ENCODE measurements at regions not wholly inside any gene's neighbourhood (a gene's known extent, or its start where the extent isn't known, plus 50 kb on each side); places are given as distances from the start of the nearest gene placed in this dataset.

DNA sequence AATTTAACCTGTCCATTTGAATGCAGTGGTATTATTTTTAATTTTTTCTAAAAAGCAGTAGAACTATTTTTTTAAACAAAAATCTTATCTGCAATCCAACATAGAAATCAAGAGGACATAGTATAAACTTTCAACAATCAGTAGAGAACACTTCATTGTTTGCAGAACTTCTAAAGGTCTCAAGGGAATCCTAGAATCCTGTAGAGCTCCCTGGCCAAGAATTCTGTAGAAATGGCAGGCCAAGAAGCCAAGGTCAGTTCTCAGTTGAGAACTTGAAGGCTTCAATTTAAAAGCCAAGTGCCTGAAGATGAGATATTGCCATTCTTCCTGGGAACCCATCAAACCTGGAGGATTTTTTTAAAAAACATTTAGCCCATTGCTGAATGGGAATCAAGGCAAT is 199.2 kb upstream of the KLF4 start:
- no peak overlapping the region for H2BK120ac ChIP-seq (ENCODE audit: low read depth, low read length, poor library complexity, severe bottlenecking)
- Mint-ChIP-seq H3K4me3 (no peak overlapping the region), H3K36me3 (ENCODE audit: insufficient read depth in 1 of 3, low read depth in 3 of 3) (peaks cover 0 to 4% (median 4%) of the 10 kb centered on the region in 3 experiments; a peak in 5 of 7 replicates), H3K4me1 (peaks cover under 1% of the 10 kb centered on the region in 2 experiments; a peak in 3 of 4 replicates), H3K27me3 (ENCODE audit: low read depth) (peaks cover 3% of the 10 kb centered on the region), H3K9me3 (peaks cover 4% of the 10 kb centered on the region in 2 experiments; a peak in 3 of 5 replicates), H3K27ac (no peak overlapping the region)
- H3K4me1 ChIP-seq (ENCODE audit: insufficient read depth, low read length): no peaks in the 10 kb centered on the region; the same call in 1 of the 2 replicates
- H3K79me2 ChIP-seq (ENCODE audit: insufficient read depth, low read length): no peaks in the 10 kb centered on the region
- H3T11ph ChIP-seq (ENCODE audit: low read length): no peak overlapping the region
- no peaks in the 10 kb centered on the region for H3K23me2 ChIP-seq (ENCODE audit: insufficient read length, low read depth, low read length, poor library complexity, severe bottlenecking)
- no peak overlapping the region for H2AK5ac ChIP-seq (ENCODE audit: insufficient read length, low read length)
- H3K9ac ChIP-seq (ENCODE audit: extremely low read depth, insufficient read length, low read length): no peak overlapping the region
- H4K20me1 ChIP-seq (ENCODE audit: control insufficient read depth, insufficient read depth, insufficient read length): no peaks in the 10 kb centered on the region
- no peak overlapping the region for H3K27ac ChIP-seq (ENCODE audit: insufficient read length, low read depth, low read length)
- H3K9me3 ChIP-seq (ENCODE audit: control insufficient read depth, low read depth, low read length): no peaks in the 10 kb centered on the region
- TF ChIP-seq, protein P1, sequence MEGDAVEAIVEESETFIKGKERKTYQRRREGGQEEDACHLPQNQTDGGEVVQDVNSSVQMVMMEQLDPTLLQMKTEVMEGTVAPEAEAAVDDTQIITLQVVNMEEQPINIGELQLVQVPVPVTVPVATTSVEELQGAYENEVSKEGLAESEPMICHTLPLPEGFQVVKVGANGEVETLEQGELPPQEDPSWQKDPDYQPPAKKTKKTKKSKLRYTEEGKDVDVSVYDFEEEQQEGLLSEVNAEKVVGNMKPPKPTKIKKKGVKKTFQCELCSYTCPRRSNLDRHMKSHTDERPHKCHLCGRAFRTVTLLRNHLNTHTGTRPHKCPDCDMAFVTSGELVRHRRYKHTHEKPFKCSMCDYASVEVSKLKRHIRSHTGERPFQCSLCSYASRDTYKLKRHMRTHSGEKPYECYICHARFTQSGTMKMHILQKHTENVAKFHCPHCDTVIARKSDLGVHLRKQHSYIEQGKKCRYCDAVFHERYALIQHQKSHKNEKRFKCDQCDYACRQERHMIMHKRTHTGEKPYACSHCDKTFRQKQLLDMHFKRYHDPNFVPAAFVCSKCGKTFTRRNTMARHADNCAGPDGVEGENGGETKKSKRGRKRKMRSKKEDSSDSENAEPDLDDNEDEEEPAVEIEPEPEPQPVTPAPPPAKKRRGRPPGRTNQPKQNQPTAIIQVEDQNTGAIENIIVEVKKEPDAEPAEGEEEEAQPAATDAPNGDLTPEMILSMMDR (conservative IDR thresholded peaks at IDR 0.05): no peak
- no peak overlapping the region for H3K14ac ChIP-seq (ENCODE audit: insufficient read depth, low read length)
- no peak overlapping the region for H3K4ac ChIP-seq (ENCODE audit: low read depth, low read length)
- H2BK12ac ChIP-seq (ENCODE audit: insufficient read length, low read depth, low read length): no peak overlapping the region
- no peak overlapping the region for H4K91ac ChIP-seq (ENCODE audit: insufficient read length, low read depth, low read length)
- H2BK20ac ChIP-seq (ENCODE audit: low read depth, low read length, poor library complexity, severe bottlenecking): no peak overlapping the region
- no peak overlapping the region for H3K18ac ChIP-seq (ENCODE audit: insufficient read length, low read depth, low read length)
- H3K56ac ChIP-seq (ENCODE audit: insufficient read length, low read depth, low read length): no peak overlapping the region
- no peaks in the 10 kb centered on the region for H3K27me3 ChIP-seq (ENCODE audit: insufficient read depth, low read length)
- no peak overlapping the region for H2AFZ ChIP-seq (ENCODE audit: low read length)
- H4K8ac ChIP-seq (replicated peaks; ENCODE audit: insufficient read length, low read depth, low read length): no peak overlapping the region
- H2BK5ac ChIP-seq (ENCODE audit: insufficient read length, low read length): no peak overlapping the region
- no peak overlapping the region for H4K5ac ChIP-seq (ENCODE audit: insufficient read length, low read depth, low read length)
- H3K23ac ChIP-seq (ENCODE audit: insufficient read length, low read depth, low read length): no peak overlapping the region
- H2BK15ac ChIP-seq (ENCODE audit: low read depth, low read length): no peak overlapping the region
- DNase-seq: no peak
- no peaks in the 10 kb centered on the region for H3K79me1 ChIP-seq (ENCODE audit: insufficient read depth, low read depth, low read length, poor library complexity, severe bottlenecking)
- H3K4me2 ChIP-seq (ENCODE audit: insufficient read depth, insufficient read length, low read length): no peak overlapping the region
